ENCODE measurements at regions not wholly inside any gene's neighbourhood (a gene's known extent, or its start where the extent isn't known, plus 50 kb on each side); places are given as distances from the start of the nearest gene placed in this dataset.

GRCh38 chr14:26990946-26991345, 393.1 kb upstream of the NOVA1 start:
- TF ChIP-seq POLR2A (IDR thresholded peaks at IDR 0.05; ENCODE audit: low read length) (no peak), GATA1 (IDR thresholded peaks at IDR 0.05; ENCODE audit: low read depth, low read length) (no peak)
